ENCODE measurements at regions not wholly inside any gene's neighbourhood (a gene's known extent, or its start where the extent isn't known, plus 50 kb on each side); places are given as distances from the start of the nearest gene placed in this dataset.

DNA sequence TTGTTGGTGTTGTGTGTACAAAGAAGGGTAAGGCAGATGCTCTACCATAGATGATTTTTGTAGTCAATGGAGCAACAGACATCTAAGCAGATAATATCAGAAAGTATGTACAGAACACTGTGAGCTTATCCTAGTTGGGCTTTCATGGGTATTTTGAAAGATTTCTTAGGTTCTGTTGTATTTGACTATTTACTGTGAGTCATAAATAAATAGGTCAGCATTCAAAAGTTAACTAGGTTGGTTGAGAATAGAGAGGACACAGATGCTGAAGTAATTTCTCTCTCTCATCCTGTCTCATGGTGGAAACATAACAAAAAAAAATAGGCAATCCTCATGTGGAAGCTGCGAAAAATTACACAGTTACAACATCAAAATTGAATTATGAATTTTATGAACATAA is 413.5 kb downstream of the CCDC91 start:
- no peak; the same call in 1 of the 2 replicates for ATAC-seq
- POLR2A ChIA-PET (ENCODE audit: unreplicated experiment) = no interaction called here
- Histone ChIP-seq H3K4me3 (ENCODE audit: low read length) (no peak overlapping the region), H2AFZ (ENCODE audit: low read length) (no peak overlapping the region), H3K9me2 (replicated peaks; ENCODE audit: low read length) (no peaks in the 10 kb centered on the region), H3K79me2 (ENCODE audit: low read length) (no peaks in the 10 kb centered on the region), H3K9ac (ENCODE audit: low read length) (no peak overlapping the region), H3K36me3 (ENCODE audit: low read depth, low read length) (no peaks in the 10 kb centered on the region), H4K20me1 (ENCODE audit: low read length) (no peaks in the 10 kb centered on the region), H3F3A (ENCODE audit: low read length, unreplicated experiment) (no peaks in the 10 kb centered on the region), H3K4me2 (ENCODE audit: low read length) (no peak overlapping the region), H3K27ac (ENCODE audit: low read length) (no peak overlapping the region), H3K4me1 (ENCODE audit: insufficient read depth, low read length) (no peaks in the 10 kb centered on the region), H3K27me3 (ENCODE audit: low read length) (no peaks in the 10 kb centered on the region), H3K9me3 (ENCODE audit: low read length) (peaks cover 14% of the 10 kb centered on the region)
- TF ChIP-seq EZH2phosphoT487 (IDR thresholded peaks at IDR 0.05; ENCODE audit: borderline replicate concordance, low read length) (no peak), CTCF (conservative IDR thresholded peaks at IDR 0.05; ENCODE audit: low read depth, low read length) (no peak), EZH2 (IDR thresholded peaks at IDR 0.05; ENCODE audit: low read length, unreplicated experiment) (no peak)
- CTCF ChIA-PET = no interaction called here
- no TSS peak for BruUV-seq (replicated peaks)
- DNase-seq = no peak
- intact Hi-C loops (cut with micrococcal nuclease) = no loop called here

GRCh38 chr12:28604240-28604639 is 414.0 kb downstream of the CCDC91 start:
- Histone ChIP-seq H3K36me3 (ENCODE audit: low read depth, low read length) (no peaks in the 10 kb centered on the region), H3K27me3 (ENCODE audit: low read length) (no peaks in the 10 kb centered on the region), H3K9me3 (ENCODE audit: low read length) (peaks cover 14% of the 10 kb centered on the region), H3K4me3 (ENCODE audit: low read length) (no peak overlapping the region), H3K9me2 (replicated peaks; ENCODE audit: low read length) (no peaks in the 10 kb centered on the region), H3K27ac (ENCODE audit: low read length) (no peak overlapping the region), H3F3A (ENCODE audit: low read length, unreplicated experiment) (no peaks in the 10 kb centered on the region), H3K9ac (ENCODE audit: low read length) (no peak overlapping the region), H3K79me2 (ENCODE audit: low read length) (no peaks in the 10 kb centered on the region), H2AFZ (ENCODE audit: low read length) (no peak overlapping the region), H4K20me1 (ENCODE audit: low read length) (no peaks in the 10 kb centered on the region), H3K4me1 (ENCODE audit: insufficient read depth, low read length) (no peaks in the 10 kb centered on the region), H3K4me2 (ENCODE audit: low read length) (no peak overlapping the region)
- TF ChIP-seq CTCF (conservative IDR thresholded peaks at IDR 0.05; ENCODE audit: low read depth, low read length) (no peak), EZH2phosphoT487 (IDR thresholded peaks at IDR 0.05; ENCODE audit: borderline replicate concordance, low read length) (no peak), EZH2 (IDR thresholded peaks at IDR 0.05; ENCODE audit: low read length, unreplicated experiment) (no peak)
- intact Hi-C loops (cut with micrococcal nuclease) = no loop called here
- CTCF ChIA-PET = no interaction called here
- BruUV-seq (replicated peaks) = no TSS peak
- DNase-seq (no peak), ATAC-seq (no peak)
- POLR2A ChIA-PET (ENCODE audit: unreplicated experiment) = no interaction called here

DNA sequence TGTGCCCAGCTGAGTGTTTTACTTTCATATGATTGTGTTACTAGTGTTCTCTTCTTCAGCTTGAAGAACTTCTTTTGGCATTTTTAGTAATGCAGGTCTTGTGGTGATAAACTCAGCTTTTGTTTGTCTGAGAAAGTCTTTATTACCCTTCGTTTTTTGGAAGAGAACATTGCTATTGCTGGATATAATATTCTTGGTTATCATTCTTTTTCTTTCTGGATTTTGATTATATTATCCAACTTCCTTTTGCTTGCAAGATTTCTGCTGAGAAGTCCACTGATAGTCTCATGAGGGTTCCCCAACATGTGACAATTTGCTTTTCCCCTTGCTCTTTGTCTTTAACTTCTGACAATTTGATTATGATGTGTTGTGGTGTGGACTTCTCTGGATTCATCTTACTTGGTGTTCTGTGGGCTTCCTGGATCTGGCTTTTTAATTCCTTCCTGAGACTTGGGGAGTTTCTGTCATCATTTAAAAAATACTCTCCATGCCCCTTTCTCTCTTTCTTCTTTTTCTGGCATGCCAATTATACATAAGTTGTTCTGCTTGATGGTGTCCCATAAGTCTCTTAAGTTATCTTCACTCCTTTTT is 416.8 kb downstream of the CCDC91 start:
- TF ChIP-seq EZH2 (IDR thresholded peaks at IDR 0.05; ENCODE audit: low read length, unreplicated experiment) (no peak), CTCF (conservative IDR thresholded peaks at IDR 0.05; ENCODE audit: low read depth, low read length) (no peak), EZH2phosphoT487 (IDR thresholded peaks at IDR 0.05; ENCODE audit: borderline replicate concordance, low read length) (no peak)
- H3K27ac ChIP-seq (ENCODE audit: low read length) = no peak overlapping the region
- no peak overlapping the region for H3K4me2 ChIP-seq (ENCODE audit: low read length)
- H2AFZ ChIP-seq (ENCODE audit: low read length) = no peak overlapping the region
- H3K9me2 ChIP-seq (replicated peaks; ENCODE audit: low read length) = no peaks in the 10 kb centered on the region
- H3K36me3 ChIP-seq (ENCODE audit: low read depth, low read length) = no peaks in the 10 kb centered on the region
- ATAC-seq = no peak
- DNase-seq = no peak
- H3K4me1 ChIP-seq (ENCODE audit: insufficient read depth, low read length) = peaks cover 20% of the 10 kb centered on the region
- peaks cover 14% of the 10 kb centered on the region for H3K9me3 ChIP-seq (ENCODE audit: low read length)
- H3K9ac ChIP-seq (ENCODE audit: low read length) = no peak overlapping the region
- no peak overlapping the region for H3K4me3 ChIP-seq (ENCODE audit: low read length)
- H3F3A ChIP-seq (ENCODE audit: low read length, unreplicated experiment) = no peaks in the 10 kb centered on the region
- ChIA-PET CTCF (no interaction called here), POLR2A (ENCODE audit: unreplicated experiment) (no interaction called here)
- BruUV-seq (replicated peaks) = no TSS peak
- intact Hi-C loops (cut with micrococcal nuclease) = no loop called here
- H3K27me3 ChIP-seq (ENCODE audit: low read length) = no peaks in the 10 kb centered on the region
- H4K20me1 ChIP-seq (ENCODE audit: low read length) = no peaks in the 10 kb centered on the region
- no peaks in the 10 kb centered on the region for H3K79me2 ChIP-seq (ENCODE audit: low read length)

All from PC-3 (cell line).